A172 (cell line): ENCODE measurements at regions not wholly inside any gene's neighbourhood (a gene's known extent, or its start where the extent isn't known, plus 50 kb on each side); places are given as distances from the start of the nearest gene placed in this dataset.

Experiments used
- DNase-seq: peaks from one replicate; pipeline ENCODE4 v3.0.0-alpha.2; 2015; ENCODE audit warnings: low spot score

- no peak for DNase-seq
Observed at GRCh38 chr15:69891606-69892005, 206.1 kb downstream of the TLE3 start.

- DNase-seq = no peak
Observed at GRCh38 chr15:69892351-69892750, 205.4 kb downstream of the TLE3 start.

- DNase-seq = no peak
Observed at GRCh38 chr15:69893086-69893485, 204.6 kb downstream of the TLE3 start.

- peak; percentile 11 for DNase-seq
Observed at GRCh38 chr15:69893863-69894262, 203.9 kb downstream of the TLE3 start.

- no peak for DNase-seq
Observed at GRCh38 chr15:69895202-69895601, 202.5 kb downstream of the TLE3 start.

- DNase-seq = no peak
Observed at GRCh38 chr15:69896606-69897005, 201.1 kb downstream of the TLE3 start.

GRCh38 chr15:69897061-69897460, 200.7 kb downstream of the TLE3 start:
- no peak for DNase-seq

- no peak for DNase-seq
Observed at GRCh38 chr15:69897471-69898237, 200.1 kb downstream of the TLE3 start.

GRCh38 chr15:69898243-69898642, 199.5 kb downstream of the TLE3 start:
- no peak for DNase-seq

- no peak for DNase-seq
Observed at GRCh38 chr15:69902414-69903062, 195.2 kb downstream of the TLE3 start.

- DNase-seq = no peak
Observed at GRCh38 chr15:69903470-69904469, 193.9 kb downstream of the TLE3 start.

- DNase-seq = no peak
Observed at GRCh38 chr15:69906256-69907185, 191.2 kb downstream of the TLE3 start.

- DNase-seq = no peak
Observed at GRCh38 chr15:69908060-69908459, 189.7 kb downstream of the TLE3 start.

GRCh38 chr15:69908590-69909420, 188.9 kb downstream of the TLE3 start:
- DNase-seq = peak; percentile 4

- DNase-seq = no peak
Observed at GRCh38 chr15:69909719-69910444, 187.8 kb downstream of the TLE3 start.

- no peak for DNase-seq
Observed at GRCh38 chr15:69910514-69910913, 187.2 kb downstream of the TLE3 start.

GRCh38 chr15:69912116-69912515, 185.6 kb downstream of the TLE3 start:
- DNase-seq = no peak

- no peak for DNase-seq
Observed at GRCh38 chr15:69914040-69914439, 183.7 kb downstream of the TLE3 start.

GRCh38 chr15:69914960-69915359, 182.8 kb downstream of the TLE3 start:
- no peak for DNase-seq
